Epithelial cell of esophagus (primary cell): ENCODE measurements at regions not wholly inside any gene's neighbourhood (a gene's known extent, or its start where the extent isn't known, plus 50 kb on each side); places are given as distances from the start of the nearest gene placed in this dataset.

Experiments used
- DNase-seq: peaks from one replicate; pipeline ENCODE4 v3.0.0; 2010; ENCODE audit warnings: low read depth
- H3K4me3 ChIP-seq: 2 replicates; pipeline ENCODE4 v1.5.1; 2011; ENCODE audit warnings: mild to moderate bottlenecking, low read length, control low read depth
- TF ChIP-seq, protein P1 (sequence below): IDR thresholded peaks from 2 replicates; pipeline ENCODE4 v1.5.1; 2011; ENCODE audit warnings: low read depth, mild to moderate bottlenecking, low read length, control low read depth, inconsistent platforms; ENCODE audit not compliant: insufficient read depth; ENCODE audit errors: missing control alignments

DNA sequence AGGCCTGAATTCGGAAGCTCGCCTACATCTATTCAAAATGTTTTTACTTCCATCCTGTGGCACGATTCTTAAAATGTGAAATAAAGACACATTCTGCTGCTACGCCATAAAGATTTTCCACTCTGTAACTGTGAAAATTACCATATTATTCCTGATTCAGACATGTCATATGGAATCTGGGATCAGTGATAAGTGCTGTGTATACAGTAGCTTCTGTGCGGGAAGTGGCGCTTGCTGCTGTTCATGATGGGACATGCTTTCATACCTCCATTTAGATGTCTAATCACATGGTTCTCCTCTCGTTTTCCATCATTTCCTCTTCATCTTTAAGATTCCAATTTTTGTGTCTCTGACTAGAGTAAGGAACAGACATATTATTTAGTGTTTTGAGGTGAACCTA lies 163.2 kb downstream of the TMEM182 start:
- H3K4me3 ChIP-seq = no peak overlapping the region
- TF ChIP-seq, protein P1, sequence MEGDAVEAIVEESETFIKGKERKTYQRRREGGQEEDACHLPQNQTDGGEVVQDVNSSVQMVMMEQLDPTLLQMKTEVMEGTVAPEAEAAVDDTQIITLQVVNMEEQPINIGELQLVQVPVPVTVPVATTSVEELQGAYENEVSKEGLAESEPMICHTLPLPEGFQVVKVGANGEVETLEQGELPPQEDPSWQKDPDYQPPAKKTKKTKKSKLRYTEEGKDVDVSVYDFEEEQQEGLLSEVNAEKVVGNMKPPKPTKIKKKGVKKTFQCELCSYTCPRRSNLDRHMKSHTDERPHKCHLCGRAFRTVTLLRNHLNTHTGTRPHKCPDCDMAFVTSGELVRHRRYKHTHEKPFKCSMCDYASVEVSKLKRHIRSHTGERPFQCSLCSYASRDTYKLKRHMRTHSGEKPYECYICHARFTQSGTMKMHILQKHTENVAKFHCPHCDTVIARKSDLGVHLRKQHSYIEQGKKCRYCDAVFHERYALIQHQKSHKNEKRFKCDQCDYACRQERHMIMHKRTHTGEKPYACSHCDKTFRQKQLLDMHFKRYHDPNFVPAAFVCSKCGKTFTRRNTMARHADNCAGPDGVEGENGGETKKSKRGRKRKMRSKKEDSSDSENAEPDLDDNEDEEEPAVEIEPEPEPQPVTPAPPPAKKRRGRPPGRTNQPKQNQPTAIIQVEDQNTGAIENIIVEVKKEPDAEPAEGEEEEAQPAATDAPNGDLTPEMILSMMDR = no peak
- no peak for DNase-seq

DNA sequence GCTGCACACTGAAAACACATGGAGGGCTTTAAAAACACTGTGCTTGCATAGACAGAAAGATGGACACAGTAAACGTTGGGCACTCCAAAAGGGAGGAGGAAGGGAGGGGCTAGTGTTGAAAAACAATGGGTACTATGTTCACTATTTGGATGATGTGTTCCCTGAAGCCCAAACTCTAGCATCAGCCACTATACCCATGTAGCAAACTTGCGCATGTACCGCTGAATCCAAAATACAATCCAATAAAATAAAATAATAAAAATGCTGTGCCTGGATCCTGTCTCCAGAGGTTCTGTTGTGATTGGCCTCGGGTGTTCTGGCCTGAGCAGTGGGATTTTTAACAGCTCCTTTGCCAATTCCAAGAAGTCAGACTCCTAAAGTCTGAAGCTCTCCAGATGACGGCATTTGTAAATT lies 166.0 kb downstream of the TMEM182 start:
- no peak for DNase-seq
- no peak overlapping the region for H3K4me3 ChIP-seq
- TF ChIP-seq, protein P1 = no peak

DNA sequence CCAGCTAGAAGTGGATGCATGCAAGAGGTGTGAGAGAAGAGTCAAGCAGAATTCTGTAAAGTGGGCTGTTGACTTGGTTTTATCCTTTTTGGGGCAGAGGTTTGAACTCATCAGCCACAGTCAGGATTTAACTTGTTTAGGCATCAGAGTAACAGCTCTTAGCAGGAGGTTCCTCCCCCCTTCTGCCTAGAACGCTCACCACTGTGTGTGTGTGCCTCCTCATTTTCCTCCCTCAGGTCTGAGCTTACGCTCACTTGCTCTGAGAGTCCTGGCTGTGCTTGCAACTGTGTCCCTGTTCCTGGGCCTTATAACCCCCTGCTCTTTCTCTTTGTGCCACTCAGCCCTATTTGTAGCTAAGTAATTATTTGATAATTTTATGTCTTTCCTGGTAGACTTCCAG lies 167.9 kb downstream of the TMEM182 start:
- no peak for DNase-seq
- TF ChIP-seq, protein P1 = no peak

DNA sequence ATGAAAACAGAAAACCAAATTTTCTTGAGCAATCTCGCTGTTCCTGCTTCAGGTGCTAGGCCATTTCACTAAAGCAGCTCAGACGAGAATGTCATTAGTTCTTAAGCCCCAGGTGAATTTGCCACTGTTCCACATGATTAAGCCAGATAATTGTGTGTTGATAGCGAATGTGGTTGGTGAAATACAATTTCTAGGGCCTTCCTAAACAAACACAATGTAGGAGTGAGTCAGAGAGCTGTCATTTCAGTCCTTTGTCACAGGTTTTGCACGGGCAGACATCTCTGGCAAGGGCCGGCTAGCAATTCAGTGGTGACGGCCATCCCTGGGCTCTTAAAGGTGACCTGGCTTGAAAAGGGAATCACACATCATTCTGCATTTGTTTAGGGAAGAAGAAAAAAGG lies 170.7 kb downstream of the TMEM182 start:
- TF ChIP-seq, protein P1 = no peak
- H3K4me3 ChIP-seq = no peak overlapping the region
- DNase-seq = peak; percentile 18

More for the DNA sequence above, 167.9 kb downstream of the TMEM182 start:
- H3K4me3 ChIP-seq = no peak overlapping the region

DNA sequence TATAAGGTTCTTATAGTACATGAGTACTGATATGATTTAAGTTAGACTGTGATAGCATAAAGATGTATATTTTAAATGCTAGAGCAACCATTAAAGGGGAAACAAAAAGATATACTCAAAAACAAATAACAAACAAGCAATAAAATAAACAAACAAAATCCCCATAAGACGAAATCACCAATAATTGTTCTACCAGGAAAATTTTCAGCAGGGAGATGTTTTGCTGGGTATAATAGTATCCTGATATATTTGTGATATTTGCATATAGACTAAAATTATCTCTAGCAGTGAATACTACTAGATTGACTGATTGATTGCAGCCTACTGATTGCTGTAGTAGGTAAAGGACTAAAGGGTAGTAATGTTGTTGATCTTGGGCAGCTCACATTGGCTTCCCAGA lies 177.4 kb downstream of the TMEM182 start:
- TF ChIP-seq, protein P1 = no peak
- H3K4me3 ChIP-seq = no peak overlapping the region
- DNase-seq = no peak

DNA sequence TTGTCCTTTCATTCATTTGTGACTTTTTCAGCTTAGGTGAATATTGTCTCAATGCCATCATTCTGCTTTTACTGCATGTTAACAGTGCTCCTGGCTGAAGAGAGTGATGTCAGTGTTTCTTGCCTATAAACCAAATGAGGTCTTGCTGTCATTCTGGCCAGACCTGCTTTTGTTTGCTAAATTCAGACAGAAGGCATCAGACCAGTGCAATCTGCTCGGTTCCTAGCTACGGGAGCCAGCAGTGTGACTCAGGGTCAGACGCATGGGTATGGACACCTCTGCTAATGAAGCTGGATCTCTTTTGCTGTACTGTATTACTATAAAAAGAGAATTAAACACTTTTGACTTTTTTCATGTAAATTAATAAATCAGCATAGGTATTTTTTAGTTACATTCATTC lies 178.9 kb downstream of the TMEM182 start:
- TF ChIP-seq, protein P1 = no peak
- H3K4me3 ChIP-seq = no peak overlapping the region
- DNase-seq = peak; percentile 21

DNA sequence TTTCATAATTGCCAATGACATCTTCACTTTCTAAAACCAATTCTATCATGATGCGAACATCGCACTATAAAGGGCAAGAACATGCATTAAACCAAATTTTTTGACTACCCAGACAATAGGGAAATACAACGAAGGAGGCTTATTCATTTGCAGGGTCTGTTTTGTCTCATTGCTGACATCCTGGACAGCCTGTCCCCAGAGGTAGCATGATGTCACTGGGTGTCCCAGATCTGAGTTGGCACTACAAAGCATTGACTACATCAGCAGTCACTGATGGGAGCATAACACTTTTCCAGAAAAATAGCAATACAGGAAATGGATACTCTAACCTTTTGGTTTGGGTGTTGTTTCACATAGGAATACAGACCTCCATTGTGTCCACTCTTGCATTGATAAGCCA lies 180.3 kb downstream of the TMEM182 start:
- no peak overlapping the region for H3K4me3 ChIP-seq
- TF ChIP-seq, protein P1 = no peak
- no peak for DNase-seq
